ENCODE measurements at regions not wholly inside any gene's neighbourhood (a gene's known extent, or its start where the extent isn't known, plus 50 kb on each side); places are given as distances from the start of the nearest gene placed in this dataset.

GRCh38 chr15:91380114-91380513, 280.1 kb downstream of the SV2B start:
- TF ChIP-seq TAF1 (IDR thresholded peaks at IDR 0.05; ENCODE audit: low read depth) (no peak), SMC3 (conservative IDR thresholded peaks at IDR 0.05; ENCODE audit: poor library complexity) (no peak), CTCF (IDR thresholded peaks at IDR 0.05; ENCODE audit: poor library complexity, severe bottlenecking) (no peak)
